HepG2 (cell line): ENCODE measurements at regions not wholly inside any gene's neighbourhood (a gene's known extent, or its start where the extent isn't known, plus 50 kb on each side); places are given as distances from the start of the nearest gene placed in this dataset.
"Not testable (repeated sequence)": the region's sequence is repeated elsewhere in the genome, so short reads cannot be mapped to it uniquely, and the experiment has no call there.

Source experiments
- ATAC-seq: fragments of 200-7000 bp; cut with Tn5 transposase; 3 replicates; pipeline ENCODE4 v1.9.1; 2020; ENCODE audit warnings: mild to moderate bottlenecking, moderate library complexity
- BruUV-seq: library from RNA; stranded (reverse); fragments of 400-500 nt; replicated peaks from 2 replicates; lab custom pipeline; 2021; lab: Mats Ljungman, UMichigan
- CTCF ChIA-PET: fragments of 300-600 bp; formaldehyde crosslinking; extraction: SDS; loops from one replicate; lab custom pipeline; 2021; ENCODE audit warnings: low total read pairs, inconsistent platforms, low intra/inter-chr PET ratio; lab: Yijun Ruan, JAX
- POLR2A ChIA-PET: fragments of 350-600 bp; sonication (Branson Sonifier 250); formaldehyde crosslinking; loops from one replicate; lab custom pipeline; 2020; ENCODE audit warnings: antibody characterized with exemption, inconsistent platforms; lab: Yijun Ruan, JAX
- DNase-seq: peaks from one replicate; pipeline ENCODE4 v3.0.0-alpha.2; 2015; ENCODE audit warnings: low spot score
- FAIRE-seq: peaks from 3 replicates; lab custom pipeline; 2011; peaks lifted over from hg19 to GRCh38; lab: Jason Lieb, UNC
- H2AFZ ChIP-seq: one replicate; pipeline ENCODE4 v1.6.1; 2011; ENCODE audit warnings: low read length, inconsistent platforms
- H3K27ac ChIP-seq: fragments of 300-600 bp; 3 replicates; pipeline ENCODE4 v1.8.0; 2011; ENCODE audit warnings: mixed run types, mild to moderate bottlenecking, mixed read lengths, low read length, inconsistent platforms; ENCODE audit not compliant: insufficient read depth; ENCODE audit errors: extremely low read length
- H3K27me3 ChIP-seq, 2 experiments: fragments of 200-600 bp in 1 of 2; 2 replicates in 1 of 2; 3 replicates in 1 of 2; pipeline versions ENCODE4 v1.6.0 to v1.8.0; 2011; ENCODE audit warnings: low read length in 2 of 2, mild to moderate bottlenecking in 2 of 2, moderate library complexity in 2 of 2, inconsistent platforms in 1 of 2; ENCODE audit not compliant: insufficient read depth in 2 of 2, control insufficient read depth in 1 of 2
- H3K36me3 ChIP-seq, 2 experiments: fragments of 200-600 bp in 1 of 2; replicated peaks in 1 of 2; 2 replicates in 1 of 2; 3 replicates in 1 of 2; pipeline versions ENCODE4 v1.5.1 to v1.8.0; 2011; ENCODE audit warnings: low read length in 2 of 2, inconsistent platforms in 1 of 2; ENCODE audit not compliant: insufficient read depth in 2 of 2, control insufficient read depth in 1 of 2
- H3K4me1 ChIP-seq: 2 replicates; pipeline ENCODE4 v1.5.1; 2012; ENCODE audit warnings: low read length, inconsistent platforms; ENCODE audit not compliant: insufficient read depth
- H3K4me2 ChIP-seq: 2 replicates; pipeline ENCODE4 v1.6.0; 2011; ENCODE audit warnings: low read depth, low read length, inconsistent platforms
- H3K4me3 ChIP-seq, 3 experiments: fragments of 200-600 bp in 1 of 3; sonication (generic), shearing (Covaris generic) in 1 of 3; replicated peaks in 1 of 3; 2 replicates each; pipeline ENCODE4 v1.5.1; 2011 to 2016; ENCODE audit warnings: low read length in 3 of 3, inconsistent platforms in 2 of 3, low read depth in 2 of 3, mild to moderate bottlenecking in 2 of 3, control low read depth in 1 of 3, mixed read lengths in 1 of 3; ENCODE audit not compliant: insufficient read depth in 1 of 3
- H3K79me2 ChIP-seq: one replicate; pipeline ENCODE4 v1.6.1; 2011; ENCODE audit warnings: low read length, inconsistent platforms; ENCODE audit not compliant: insufficient read depth
- H3K9ac ChIP-seq: 2 replicates; pipeline ENCODE4 v1.6.0; 2011; ENCODE audit warnings: mild to moderate bottlenecking, low read depth, low read length, inconsistent platforms; ENCODE audit not compliant: insufficient read depth
- H3K9me3 ChIP-seq: 2 replicates; pipeline ENCODE4 v1.5.1; 2012; ENCODE audit warnings: mild to moderate bottlenecking, low read length
- H4K20me1 ChIP-seq: 2 replicates; pipeline ENCODE4 v1.6.0; 2011; ENCODE audit warnings: inconsistent platforms, mild to moderate bottlenecking, low read length, moderate library complexity; ENCODE audit not compliant: insufficient read depth
- BRD4 ChIP-seq: sonication (generic); formaldehyde crosslinking; IDR thresholded peaks from 2 replicates; pipeline ENCODE4 v1.4.0; 2020; ENCODE audit warnings: missing genetic modification reagents
- E2F2 ChIP-seq: sonication (generic); formaldehyde crosslinking; IDR thresholded peaks from 2 replicates; pipeline ENCODE4 v1.4.0; 2020; ENCODE audit warnings: missing genetic modification reagents, borderline replicate concordance
- ERF ChIP-seq: IDR thresholded peaks from 2 replicates; pipeline ENCODE4 v1.6.1; 2018; ENCODE audit warnings: missing biosample characterization, missing genetic modification reagents
- FOSL1 ChIP-seq: sonication (generic); formaldehyde crosslinking; IDR thresholded peaks from 2 replicates; pipeline ENCODE4 v1.9.0; 2021; ENCODE audit warnings: missing genetic modification reagents, borderline replicate concordance
- MAFF ChIP-seq: IDR thresholded peaks from 2 replicates; pipeline ENCODE4 v1.6.1; 2011; ENCODE audit warnings: low read depth, low read length, improper control_type of control experiment
- NBN ChIP-seq: fragments of 450-650 bp; conservative IDR thresholded peaks from 2 replicates; pipeline ENCODE4 v1.6.1; 2017
- NR2C2 ChIP-seq: sonication (generic); formaldehyde crosslinking; IDR thresholded peaks from 2 replicates; pipeline ENCODE4 v1.4.0; 2020; ENCODE audit warnings: missing genetic modification reagents, mild to moderate bottlenecking, moderate library complexity, borderline replicate concordance
- NR2F1 ChIP-seq, 2 experiments: fragments of 450-650 bp in 1 of 2; formaldehyde crosslinking in 1 of 2; IDR thresholded peaks; 2 replicates each; pipeline versions ENCODE4 v1.5.0 to v1.6.1; 2016 to 2020; ENCODE audit warnings: mild to moderate bottlenecking in 1 of 2, missing compliant biosample characterization in 1 of 2, missing genetic modification reagents in 1 of 2, moderate library complexity in 1 of 2
- TBL1XR1 ChIP-seq: fragments of 150-350 bp; IDR thresholded peaks from 2 replicates; pipeline ENCODE4 v1.6.1; 2014; ENCODE audit warnings: borderline replicate concordance, low read length; ENCODE audit not compliant: partially characterized antibody
- ZNF24 ChIP-seq: fragments of 450-650 bp; IDR thresholded peaks from 2 replicates; pipeline ENCODE4 v1.6.1; 2017; ENCODE audit warnings: antibody characterized with exemption, mild to moderate bottlenecking
- ZNF317 ChIP-seq: sonication (generic); formaldehyde crosslinking; IDR thresholded peaks from 2 replicates; pipeline ENCODE4 v1.5.0; 2020; ENCODE audit warnings: mild to moderate bottlenecking, missing genetic modification reagents
- ZNF44 ChIP-seq: sonication (generic); formaldehyde crosslinking; IDR thresholded peaks from 2 replicates; pipeline ENCODE4 v1.5.1; 2020; ENCODE audit warnings: mild to moderate bottlenecking, missing genetic modification reagents
- ZNF446 ChIP-seq: sonication (generic); formaldehyde crosslinking; IDR thresholded peaks from 2 replicates; pipeline ENCODE4 v1.5.0; 2020; ENCODE audit warnings: mild to moderate bottlenecking, missing genetic modification reagents
- WGBS: methylation state at CpG from one replicate; pipeline ENCODE4 v1.1.6; 2017; ENCODE audit warnings: low lambda C conversion rate; 5-methylcytosine and 5-hydroxymethylcytosine counted together
- in situ Hi-C: cut with HindIII; loops from 2 replicates; pipeline ENCODE4 v1.10.0; 2017; ENCODE audit warnings: low pct_unique_long_range_greater_than_20kb; ENCODE audit not compliant: extremely low pct_ligation_motif_present
- intact Hi-C: fragments of 100-400 bp; cut with micrococcal nuclease; formaldehyde crosslinking; loops from one replicate; pipeline ENCODE4 v1.10.0; 2022; ENCODE audit not compliant: unreplicated experiment
- TF ChIP-seq, protein P1 (sequence below): sonication (generic); formaldehyde crosslinking; IDR thresholded peaks from 2 replicates; pipeline ENCODE4 v1.4.0; 2020; ENCODE audit warnings: missing genetic modification reagents

DNA sequence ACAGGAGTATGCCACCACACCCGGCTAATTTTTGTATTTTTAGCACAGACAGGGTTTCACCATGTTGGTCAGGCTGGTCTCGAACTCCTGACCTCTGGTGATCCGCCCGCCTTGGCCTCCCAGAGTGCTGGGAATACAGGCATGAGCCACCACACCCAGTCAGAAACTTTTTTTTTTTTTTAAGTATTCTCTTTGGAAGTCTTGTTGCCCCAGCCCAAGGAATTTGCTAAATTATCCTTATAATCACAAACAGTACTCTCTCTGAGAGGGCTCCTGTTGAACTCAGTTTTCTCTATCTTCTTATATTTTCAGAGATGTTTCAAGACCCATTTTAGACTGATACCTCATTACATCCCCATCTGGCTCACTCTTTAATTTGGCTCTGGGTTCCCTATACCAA is 82.3 kb upstream of the HIF1A start:
- H3K27ac ChIP-seq, H2AFZ ChIP-seq, H3K9me3 ChIP-seq, H3K4me3 ChIP-seq, H3K79me2 ChIP-seq, H3K9ac ChIP-seq, ATAC-seq, H3K36me3 ChIP-seq, POLR2A ChIA-PET, CTCF ChIA-PET, in situ Hi-C loops, H4K20me1 ChIP-seq, intact Hi-C loops, BruUV-seq, H3K27me3 ChIP-seq, H3K4me2 ChIP-seq, DNase-seq, FAIRE-seq: not testable (repeated sequence)
- H3K4me1 ChIP-seq: peaks cover 46% of the 10 kb centered on the region
- 93% methylated on average over 4 of the region's 4 CpGs for WGBS

GRCh38 chr14:61614693-61615092 is 80.6 kb upstream of the HIF1A start:
- H3K4me1 ChIP-seq: peaks cover 33% of the 10 kb centered on the region
- CTCF ChIA-PET: no interaction called here
- no peaks in the 10 kb centered on the region for H3K79me2 ChIP-seq
- in situ Hi-C loops (no loop called here), intact Hi-C loops (no loop called here)
- no peaks in the 10 kb centered on the region for H3K9me3 ChIP-seq
- H2AFZ ChIP-seq: no peak overlapping the region
- POLR2A ChIA-PET: no interaction called here
- H3K27ac ChIP-seq: no peak overlapping the region
- WGBS: 94% methylated on average over 13 of the region's 13 CpGs
- no TSS peak for BruUV-seq
- no peaks in the 10 kb centered on the region for H3K36me3 ChIP-seq
- ATAC-seq (no peak), DNase-seq (no peak), FAIRE-seq (no peak)
- no peak overlapping the region for H3K9ac ChIP-seq
- H3K4me3 ChIP-seq: no peak overlapping the region
- H3K4me2 ChIP-seq: no peak overlapping the region
- H4K20me1 ChIP-seq: no peaks in the 10 kb centered on the region
- H3K27me3 ChIP-seq: no peaks in the 10 kb centered on the region
- TF ChIP-seq NR2C2 (CRISPR knock-in tag) (no peak), BRD4 (CRISPR knock-in tag) (no peak), FOSL1 (CRISPR knock-in tag) (no peak), ZNF446 (no peak), MAFF (no peak), NR2F1 (CRISPR knock-in tag; IDR thresholded peaks at IDR 0.05) (no peak), ZNF317 (no peak), NBN (no peak), ZNF24 (no peak), ERF (CRISPR knock-in tag) (no peak), ZNF44 (CRISPR knock-in tag) (no peak), E2F2 (CRISPR knock-in tag) (no peak), TBL1XR1 (no peak)
- TF ChIP-seq, protein P1, sequence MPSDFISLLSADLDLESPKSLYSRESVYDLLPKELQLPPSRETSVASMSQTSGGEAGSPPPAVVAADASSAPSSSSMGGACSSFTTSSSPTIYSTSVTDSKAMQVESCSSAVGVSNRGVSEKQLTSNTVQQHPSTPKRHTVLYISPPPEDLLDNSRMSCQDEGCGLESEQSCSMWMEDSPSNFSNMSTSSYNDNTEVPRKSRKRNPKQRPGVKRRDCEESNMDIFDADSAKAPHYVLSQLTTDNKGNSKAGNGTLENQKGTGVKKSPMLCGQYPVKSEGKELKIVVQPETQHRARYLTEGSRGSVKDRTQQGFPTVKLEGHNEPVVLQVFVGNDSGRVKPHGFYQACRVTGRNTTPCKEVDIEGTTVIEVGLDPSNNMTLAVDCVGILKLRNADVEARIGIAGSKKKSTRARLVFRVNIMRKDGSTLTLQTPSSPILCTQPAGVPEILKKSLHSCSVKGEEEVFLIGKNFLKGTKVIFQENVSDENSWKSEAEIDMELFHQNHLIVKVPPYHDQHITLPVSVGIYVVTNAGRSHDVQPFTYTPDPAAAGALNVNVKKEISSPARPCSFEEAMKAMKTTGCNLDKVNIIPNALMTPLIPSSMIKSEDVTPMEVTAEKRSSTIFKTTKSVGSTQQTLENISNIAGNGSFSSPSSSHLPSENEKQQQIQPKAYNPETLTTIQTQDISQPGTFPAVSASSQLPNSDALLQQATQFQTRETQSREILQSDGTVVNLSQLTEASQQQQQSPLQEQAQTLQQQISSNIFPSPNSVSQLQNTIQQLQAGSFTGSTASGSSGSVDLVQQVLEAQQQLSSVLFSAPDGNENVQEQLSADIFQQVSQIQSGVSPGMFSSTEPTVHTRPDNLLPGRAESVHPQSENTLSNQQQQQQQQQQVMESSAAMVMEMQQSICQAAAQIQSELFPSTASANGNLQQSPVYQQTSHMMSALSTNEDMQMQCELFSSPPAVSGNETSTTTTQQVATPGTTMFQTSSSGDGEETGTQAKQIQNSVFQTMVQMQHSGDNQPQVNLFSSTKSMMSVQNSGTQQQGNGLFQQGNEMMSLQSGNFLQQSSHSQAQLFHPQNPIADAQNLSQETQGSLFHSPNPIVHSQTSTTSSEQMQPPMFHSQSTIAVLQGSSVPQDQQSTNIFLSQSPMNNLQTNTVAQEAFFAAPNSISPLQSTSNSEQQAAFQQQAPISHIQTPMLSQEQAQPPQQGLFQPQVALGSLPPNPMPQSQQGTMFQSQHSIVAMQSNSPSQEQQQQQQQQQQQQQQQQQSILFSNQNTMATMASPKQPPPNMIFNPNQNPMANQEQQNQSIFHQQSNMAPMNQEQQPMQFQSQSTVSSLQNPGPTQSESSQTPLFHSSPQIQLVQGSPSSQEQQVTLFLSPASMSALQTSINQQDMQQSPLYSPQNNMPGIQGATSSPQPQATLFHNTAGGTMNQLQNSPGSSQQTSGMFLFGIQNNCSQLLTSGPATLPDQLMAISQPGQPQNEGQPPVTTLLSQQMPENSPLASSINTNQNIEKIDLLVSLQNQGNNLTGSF: no peak
